ENCODE measurements at regions not wholly inside any gene's neighbourhood (a gene's known extent, or its start where the extent isn't known, plus 50 kb on each side); places are given as distances from the start of the nearest gene placed in this dataset.

- Histone ChIP-seq H3K9ac (no peak overlapping the region), H3K27me3 (ENCODE audit: insufficient read depth, low read depth) (no peaks in the 10 kb centered on the region), H4K20me1 (ENCODE audit: insufficient read depth) (no peaks in the 10 kb centered on the region), H3K27ac (no peak overlapping the region), H3K36me3 (ENCODE audit: insufficient read depth) (no peaks in the 10 kb centered on the region), H3K4me2 (no peak overlapping the region), H2AFZ (ENCODE audit: low read depth) (no peak overlapping the region), H3K4me1 (ENCODE audit: low read depth, poor library complexity, severe bottlenecking) (no peaks in the 10 kb centered on the region), H3K79me2 (ENCODE audit: insufficient read depth, low read depth) (no peaks in the 10 kb centered on the region), H3K4me3 (IDR thresholded peaks at IDR 0.05; ENCODE audit: insufficient read depth, low read depth, low read length) (no peak overlapping the region)
- no peak for TF ChIP-seq CTCF (conservative IDR thresholded peaks at IDR 0.05; ENCODE audit: low read depth, low read length)
These were observed 136.6 kb upstream of the SMIM23 start for GRCh38 chr5:171649075-171649401.

GRCh38 chr5:171650597-171650996, 135.0 kb upstream of the SMIM23 start:
- Histone ChIP-seq H3K9ac (no peak overlapping the region), H4K20me1 (ENCODE audit: insufficient read depth) (no peaks in the 10 kb centered on the region), H2AFZ (ENCODE audit: low read depth) (no peak overlapping the region), H3K4me1 (ENCODE audit: low read depth, poor library complexity, severe bottlenecking) (no peaks in the 10 kb centered on the region), H3K79me2 (ENCODE audit: insufficient read depth, low read depth) (no peaks in the 10 kb centered on the region), H3K27me3 (ENCODE audit: insufficient read depth, low read depth) (no peaks in the 10 kb centered on the region), H3K4me2 (no peak overlapping the region), H3K36me3 (ENCODE audit: insufficient read depth) (no peaks in the 10 kb centered on the region), H3K27ac (no peak overlapping the region), H3K4me3 (IDR thresholded peaks at IDR 0.05; ENCODE audit: insufficient read depth, low read depth, low read length) (no peak overlapping the region)
- no peak for TF ChIP-seq CTCF (conservative IDR thresholded peaks at IDR 0.05; ENCODE audit: low read depth, low read length)

GRCh38 chr5:171651102-171651501, 134.5 kb upstream of the SMIM23 start:
- Histone ChIP-seq H4K20me1 (ENCODE audit: insufficient read depth) (no peaks in the 10 kb centered on the region), H3K36me3 (ENCODE audit: insufficient read depth) (no peaks in the 10 kb centered on the region), H2AFZ (ENCODE audit: low read depth) (no peak overlapping the region), H3K4me2 (no peak overlapping the region), H3K9ac (no peak overlapping the region), H3K4me3 (IDR thresholded peaks at IDR 0.05; ENCODE audit: insufficient read depth, low read depth, low read length) (no peak overlapping the region), H3K27ac (no peak overlapping the region), H3K4me1 (ENCODE audit: low read depth, poor library complexity, severe bottlenecking) (no peaks in the 10 kb centered on the region), H3K27me3 (ENCODE audit: insufficient read depth, low read depth) (no peaks in the 10 kb centered on the region), H3K79me2 (ENCODE audit: insufficient read depth, low read depth) (no peaks in the 10 kb centered on the region)
- TF ChIP-seq CTCF (conservative IDR thresholded peaks at IDR 0.05; ENCODE audit: low read depth, low read length) = no peak

GRCh38 chr5:171654881-171655280, 130.7 kb upstream of the SMIM23 start:
- Histone ChIP-seq H3K36me3 (ENCODE audit: insufficient read depth) (no peaks in the 10 kb centered on the region), H3K4me1 (ENCODE audit: low read depth, poor library complexity, severe bottlenecking) (peaks cover 2% of the 10 kb centered on the region), H3K27ac (no peak overlapping the region), H3K79me2 (ENCODE audit: insufficient read depth, low read depth) (no peaks in the 10 kb centered on the region), H3K4me3 (IDR thresholded peaks at IDR 0.05; ENCODE audit: insufficient read depth, low read depth, low read length) (no peak overlapping the region), H2AFZ (ENCODE audit: low read depth) (no peak overlapping the region), H3K4me2 (no peak overlapping the region), H4K20me1 (ENCODE audit: insufficient read depth) (no peaks in the 10 kb centered on the region), H3K27me3 (ENCODE audit: insufficient read depth, low read depth) (no peaks in the 10 kb centered on the region), H3K9ac (no peak overlapping the region)
- no peak for TF ChIP-seq CTCF (conservative IDR thresholded peaks at IDR 0.05; ENCODE audit: low read depth, low read length)

GRCh38 chr5:171657473-171657872, 128.1 kb upstream of the SMIM23 start:
- Histone ChIP-seq H3K27ac (no peak overlapping the region), H3K27me3 (ENCODE audit: insufficient read depth, low read depth) (no peaks in the 10 kb centered on the region), H2AFZ (ENCODE audit: low read depth) (no peak overlapping the region), H3K4me2 (no peak overlapping the region), H4K20me1 (ENCODE audit: insufficient read depth) (no peaks in the 10 kb centered on the region), H3K79me2 (ENCODE audit: insufficient read depth, low read depth) (no peaks in the 10 kb centered on the region), H3K4me3 (IDR thresholded peaks at IDR 0.05; ENCODE audit: insufficient read depth, low read depth, low read length) (no peak overlapping the region), H3K4me1 (ENCODE audit: low read depth, poor library complexity, severe bottlenecking) (peaks cover 11% of the 10 kb centered on the region), H3K9ac (no peak overlapping the region), H3K36me3 (ENCODE audit: insufficient read depth) (no peaks in the 10 kb centered on the region)
- no peak for TF ChIP-seq CTCF (conservative IDR thresholded peaks at IDR 0.05; ENCODE audit: low read depth, low read length)

Measured in KMS-11 (cell line).